ENCODE measurements at regions not wholly inside any gene's neighbourhood (a gene's known extent, or its start where the extent isn't known, plus 50 kb on each side); places are given as distances from the start of the nearest gene placed in this dataset.

GRCh38 chr11:106503901-106504300 lies 426.4 kb downstream of the AASDHPPT start:
- H3K36me3 ChIP-seq (ENCODE audit: control insufficient read depth, low read length) = no peaks in the 10 kb centered on the region
- H3K4me3 ChIP-seq (ENCODE audit: low read length) = no peak overlapping the region
- no peaks in the 10 kb centered on the region for H3K9me3 ChIP-seq (ENCODE audit: control insufficient read depth, insufficient read depth, low read length)
- H3F3A ChIP-seq (ENCODE audit: control insufficient read depth, insufficient read depth) = no peaks in the 10 kb centered on the region
- no peaks in the 10 kb centered on the region for H4K20me1 ChIP-seq (ENCODE audit: control insufficient read depth, insufficient read depth, low read depth, low read length)
- H3K27ac ChIP-seq (ENCODE audit: low read depth, low read length) = no peak overlapping the region
- no peaks in the 10 kb centered on the region for H3K9me2 ChIP-seq (replicated peaks; ENCODE audit: control insufficient read depth, low read length)
- no peaks in the 10 kb centered on the region for H3K79me2 ChIP-seq (ENCODE audit: control insufficient read depth, low read length)
- no peaks in the 10 kb centered on the region for H3K27me3 ChIP-seq (ENCODE audit: control insufficient read depth, low read length)
- TF ChIP-seq EZH2phosphoT487 (IDR thresholded peaks at IDR 0.05; ENCODE audit: borderline replicate concordance, low read length) (no peak), CTCF (IDR thresholded peaks at IDR 0.05; ENCODE audit: low read depth, low read length, poor library complexity, severe bottlenecking) (no peak)
- H3K4me2 ChIP-seq (ENCODE audit: low read length) = no peak overlapping the region
- H3K4me1 ChIP-seq (ENCODE audit: control insufficient read depth, low read length) = no peaks in the 10 kb centered on the region

GRCh38 chr11:106507645-106508306 lies 430.3 kb downstream of the AASDHPPT start:
- no peaks in the 10 kb centered on the region for H3K9me2 ChIP-seq (replicated peaks; ENCODE audit: control insufficient read depth, low read length)
- no peaks in the 10 kb centered on the region for H3F3A ChIP-seq (ENCODE audit: control insufficient read depth, insufficient read depth)
- no peaks in the 10 kb centered on the region for H3K27me3 ChIP-seq (ENCODE audit: control insufficient read depth, low read length)
- no peaks in the 10 kb centered on the region for H3K79me2 ChIP-seq (ENCODE audit: control insufficient read depth, low read length)
- no peak overlapping the region for H3K4me2 ChIP-seq (ENCODE audit: low read length)
- no peaks in the 10 kb centered on the region for H3K4me1 ChIP-seq (ENCODE audit: control insufficient read depth, low read length)
- H3K27ac ChIP-seq (ENCODE audit: low read depth, low read length) = no peak overlapping the region
- TF ChIP-seq EZH2phosphoT487 (IDR thresholded peaks at IDR 0.05; ENCODE audit: borderline replicate concordance, low read length) (no peak), CTCF (IDR thresholded peaks at IDR 0.05; ENCODE audit: low read depth, low read length, poor library complexity, severe bottlenecking) (no peak)
- no peaks in the 10 kb centered on the region for H3K36me3 ChIP-seq (ENCODE audit: control insufficient read depth, low read length)
- no peaks in the 10 kb centered on the region for H3K9me3 ChIP-seq (ENCODE audit: control insufficient read depth, insufficient read depth, low read length)
- no peaks in the 10 kb centered on the region for H4K20me1 ChIP-seq (ENCODE audit: control insufficient read depth, insufficient read depth, low read depth, low read length)
- no peak overlapping the region for H3K4me3 ChIP-seq (ENCODE audit: low read length)

GRCh38 chr11:106514706-106515105 lies 437.2 kb downstream of the AASDHPPT start:
- Histone ChIP-seq H3K4me1 (ENCODE audit: control insufficient read depth, low read length) (no peaks in the 10 kb centered on the region), H4K20me1 (ENCODE audit: control insufficient read depth, insufficient read depth, low read depth, low read length) (no peaks in the 10 kb centered on the region), H3K27ac (ENCODE audit: low read depth, low read length) (no peak overlapping the region), H3F3A (ENCODE audit: control insufficient read depth, insufficient read depth) (no peaks in the 10 kb centered on the region), H3K9me3 (ENCODE audit: control insufficient read depth, insufficient read depth, low read length) (no peaks in the 10 kb centered on the region), H3K4me2 (ENCODE audit: low read length) (no peak overlapping the region), H3K79me2 (ENCODE audit: control insufficient read depth, low read length) (no peaks in the 10 kb centered on the region), H3K4me3 (ENCODE audit: low read length) (no peak overlapping the region), H3K9me2 (replicated peaks; ENCODE audit: control insufficient read depth, low read length) (no peaks in the 10 kb centered on the region), H3K36me3 (ENCODE audit: control insufficient read depth, low read length) (no peaks in the 10 kb centered on the region), H3K27me3 (ENCODE audit: control insufficient read depth, low read length) (no peaks in the 10 kb centered on the region)
- no peak for TF ChIP-seq CTCF (IDR thresholded peaks at IDR 0.05; ENCODE audit: low read depth, low read length, poor library complexity, severe bottlenecking)
- TF ChIP-seq EZH2phosphoT487 (IDR thresholded peaks at IDR 0.05; ENCODE audit: borderline replicate concordance, low read length) = no peak
